Panc1 (cell line): ENCODE measurements at regions not wholly inside any gene's neighbourhood (a gene's known extent, or its start where the extent isn't known, plus 50 kb on each side); places are given as distances from the start of the nearest gene placed in this dataset.

ENCODE experiments used
- ATAC-seq: fragments of 200-7000 bp; cut with Tn5 transposase; 2 replicates; pipeline ENCODE4 v1.9.1; 2020; ENCODE audit warnings: mild to moderate bottlenecking, moderate library complexity
- BruUV-seq: library from RNA; stranded (reverse); fragments of 400-500 nt; replicated peaks from 2 replicates; lab custom pipeline; 2021; lab: Mats Ljungman, UMichigan
- CTCF ChIA-PET: fragments of 300-600 bp; sonication (Branson Sonifier 250); formaldehyde crosslinking; loops from one replicate; lab custom pipeline; 2022; ENCODE audit warnings: antibody characterized with exemption; lab: Charles Lee
- POLR2A ChIA-PET: fragments of 300-600 bp; sonication (Branson Sonifier 250); formaldehyde crosslinking; loops from one replicate; lab custom pipeline; 2022; ENCODE audit warnings: antibody characterized with exemption; lab: Charles Lee
- DNase-seq: peaks from one replicate; pipeline ENCODE4 v3.0.0-alpha.2; 2010; ENCODE audit warnings: low read depth, low spot score
- H3K27ac ChIP-seq: 2 replicates; pipeline ENCODE4 v1.5.1; 2011; ENCODE audit warnings: mild to moderate bottlenecking, low read length, inconsistent platforms
- H3K27me3 ChIP-seq: fragments of 200-500 bp; sonication (Bioruptor generic); 2 replicates; pipeline ENCODE4 v1.6.0; 2014; ENCODE audit warnings: low read length, inconsistent platforms; ENCODE audit not compliant: control insufficient read depth, insufficient read depth
- H3K36me3 ChIP-seq: fragments of 200-500 bp; sonication (Bioruptor generic); 2 replicates; pipeline ENCODE4 v1.5.1; 2014; ENCODE audit warnings: inconsistent platforms, mild to moderate bottlenecking, low read length, moderate library complexity; ENCODE audit not compliant: control insufficient read depth, insufficient read depth
- H3K4me1 ChIP-seq: 2 replicates; pipeline ENCODE4 v1.5.1; 2011; ENCODE audit warnings: inconsistent platforms, mild to moderate bottlenecking, low read length, moderate library complexity; ENCODE audit not compliant: control insufficient read depth, insufficient read depth
- H3K4me3 ChIP-seq, 2 experiments: 2 replicates each; pipeline ENCODE4 v1.5.1; 2011 to 2012; ENCODE audit warnings: low read depth in 2 of 2, low read length in 2 of 2, mild to moderate bottlenecking in 2 of 2, inconsistent platforms in 1 of 2, moderate library complexity in 1 of 2
- H3K9me3 ChIP-seq: fragments of 200-500 bp; sonication (Bioruptor generic); 2 replicates; pipeline ENCODE4 v1.5.1; 2014; ENCODE audit warnings: low read depth, mild to moderate bottlenecking, inconsistent platforms, low read length, moderate library complexity; ENCODE audit not compliant: control insufficient read depth, insufficient read depth
- CTCF ChIP-seq: fragments of 450-650 bp; IDR thresholded peaks from 2 replicates; pipeline ENCODE4 v1.5.1; 2017; ENCODE audit warnings: mild to moderate bottlenecking
- POLR2AphosphoS5 ChIP-seq: IDR thresholded peaks from 2 replicates; pipeline ENCODE4 v1.6.1; 2012; ENCODE audit warnings: mild to moderate bottlenecking, low read depth, low read length, moderate library complexity
- REST ChIP-seq, 2 experiments: IDR thresholded peaks; 2 replicates each; pipeline ENCODE4 v1.6.1; 2011 to 2012; ENCODE audit warnings: low read depth in 2 of 2, control low read depth in 1 of 2, low read length in 1 of 2, mild to moderate bottlenecking in 1 of 2, moderate library complexity in 1 of 2; ENCODE audit not compliant: insufficient read depth in 1 of 2
- SIN3A ChIP-seq: IDR thresholded peaks from 2 replicates; pipeline ENCODE4 v1.6.1; 2012; ENCODE audit warnings: low read depth, mild to moderate bottlenecking, low read length, moderate library complexity, borderline replicate concordance; ENCODE audit not compliant: insufficient read depth
- TCF7L2 ChIP-seq: IDR thresholded peaks from 2 replicates; pipeline ENCODE4 v1.6.1; 2011; ENCODE audit warnings: mild to moderate bottlenecking, low read depth, low read length, inconsistent platforms
- in situ Hi-C: cut with HindIII; loops from 2 replicates; pipeline ENCODE4 v1.10.0; 2016; ENCODE audit warnings: low sequenced_read_pairs, low pct_unique_long_range_greater_than_20kb
- intact Hi-C: fragments of 100-400 bp; cut with micrococcal nuclease; formaldehyde crosslinking; loops from one replicate; pipeline ENCODE4 v1.10.0; 2022; ENCODE audit not compliant: unreplicated experiment

GRCh38 chr4:127250577-127250976, 382.2 kb upstream of the INTU start:
- Histone ChIP-seq H3K27me3 (no peaks in the 10 kb centered on the region), H3K4me1 (no peaks in the 10 kb centered on the region), H3K36me3 (no peaks in the 10 kb centered on the region), H3K9me3 (no peaks in the 10 kb centered on the region), H3K27ac (no peak overlapping the region), H3K4me3 (no peak overlapping the region)
- ChIA-PET CTCF (no interaction called here), POLR2A (no interaction called here)
- DNase-seq (no peak), ATAC-seq (no peak)
- TF ChIP-seq REST (IDR thresholded peaks at IDR 0.05; ENCODE audit: insufficient read depth in 1 of 2, low read depth in 2 of 2, low read length in 1 of 2) (no peak), SIN3A (no peak), TCF7L2 (no peak), POLR2AphosphoS5 (no peak), CTCF (no peak)
- BruUV-seq: no TSS peak
- intact Hi-C loops: no loop called here
- in situ Hi-C loops: no loop called here

- Histone ChIP-seq H3K4me1 (no peaks in the 10 kb centered on the region), H3K27ac (no peak overlapping the region), H3K9me3 (no peaks in the 10 kb centered on the region), H3K4me3 (no peak overlapping the region), H3K36me3 (no peaks in the 10 kb centered on the region), H3K27me3 (no peaks in the 10 kb centered on the region)
- intact Hi-C loops: no loop called here
- in situ Hi-C loops: no loop called here
- ChIA-PET CTCF (no interaction called here), POLR2A (no interaction called here)
- TF ChIP-seq TCF7L2: no peak
- no peak for TF ChIP-seq REST (IDR thresholded peaks at IDR 0.05; ENCODE audit: insufficient read depth in 1 of 2, low read depth in 2 of 2, low read length in 1 of 2)
- TF ChIP-seq POLR2AphosphoS5: no peak
- no peak for TF ChIP-seq CTCF
- no peak for TF ChIP-seq SIN3A
- ATAC-seq (no peak), DNase-seq (no peak)
- BruUV-seq: no TSS peak
Observed at GRCh38 chr4:127251423-127251822, 381.3 kb upstream of the INTU start.
